GM20000 (cell line): ENCODE measurements at regions not wholly inside any gene's neighbourhood (a gene's known extent, or its start where the extent isn't known, plus 50 kb on each side); places are given as distances from the start of the nearest gene placed in this dataset.

Experiments
- DNase-seq: peaks from one replicate; pipeline ENCODE4 v3.0.0; 2012; ENCODE audit warnings: low spot score
- TF ChIP-seq, protein P1 (sequence below): IDR thresholded peaks from 2 replicates; pipeline ENCODE4 v1.5.1; 2012; ENCODE audit warnings: mild to moderate bottlenecking, control low read depth; ENCODE audit errors: extremely low read depth, missing control alignments

GRCh38 chr17:13374203-13375143, 227.3 kb downstream of the HS3ST3A1 start:
- DNase-seq: no peak
- TF ChIP-seq, protein P1, sequence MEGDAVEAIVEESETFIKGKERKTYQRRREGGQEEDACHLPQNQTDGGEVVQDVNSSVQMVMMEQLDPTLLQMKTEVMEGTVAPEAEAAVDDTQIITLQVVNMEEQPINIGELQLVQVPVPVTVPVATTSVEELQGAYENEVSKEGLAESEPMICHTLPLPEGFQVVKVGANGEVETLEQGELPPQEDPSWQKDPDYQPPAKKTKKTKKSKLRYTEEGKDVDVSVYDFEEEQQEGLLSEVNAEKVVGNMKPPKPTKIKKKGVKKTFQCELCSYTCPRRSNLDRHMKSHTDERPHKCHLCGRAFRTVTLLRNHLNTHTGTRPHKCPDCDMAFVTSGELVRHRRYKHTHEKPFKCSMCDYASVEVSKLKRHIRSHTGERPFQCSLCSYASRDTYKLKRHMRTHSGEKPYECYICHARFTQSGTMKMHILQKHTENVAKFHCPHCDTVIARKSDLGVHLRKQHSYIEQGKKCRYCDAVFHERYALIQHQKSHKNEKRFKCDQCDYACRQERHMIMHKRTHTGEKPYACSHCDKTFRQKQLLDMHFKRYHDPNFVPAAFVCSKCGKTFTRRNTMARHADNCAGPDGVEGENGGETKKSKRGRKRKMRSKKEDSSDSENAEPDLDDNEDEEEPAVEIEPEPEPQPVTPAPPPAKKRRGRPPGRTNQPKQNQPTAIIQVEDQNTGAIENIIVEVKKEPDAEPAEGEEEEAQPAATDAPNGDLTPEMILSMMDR: no peak

DNA sequence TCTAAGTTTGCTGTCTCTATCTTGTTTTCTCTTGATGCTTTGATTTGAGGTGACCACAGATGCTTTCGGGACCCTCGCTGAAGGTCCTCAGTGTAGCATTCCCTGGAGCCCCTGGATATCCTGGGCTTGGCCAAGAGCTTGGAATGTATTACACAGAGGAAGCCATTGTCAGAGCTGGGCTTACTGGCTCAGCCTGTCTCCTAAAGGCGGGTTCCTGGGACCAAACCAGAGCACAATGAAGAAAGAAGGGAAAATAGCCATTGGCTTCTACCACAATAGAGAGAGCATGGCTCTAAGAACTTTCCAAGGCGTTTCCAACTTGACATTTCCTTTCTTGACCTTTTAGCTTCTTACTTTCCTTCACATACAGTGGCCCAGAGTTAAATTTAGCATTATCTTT, 229.3 kb downstream of the HS3ST3A1 start:
- DNase-seq: no peak
- TF ChIP-seq, protein P1: no peak

GRCh38 chr17:13367154-13367553, 234.6 kb downstream of the HS3ST3A1 start:
- TF ChIP-seq, protein P1: no peak

DNA sequence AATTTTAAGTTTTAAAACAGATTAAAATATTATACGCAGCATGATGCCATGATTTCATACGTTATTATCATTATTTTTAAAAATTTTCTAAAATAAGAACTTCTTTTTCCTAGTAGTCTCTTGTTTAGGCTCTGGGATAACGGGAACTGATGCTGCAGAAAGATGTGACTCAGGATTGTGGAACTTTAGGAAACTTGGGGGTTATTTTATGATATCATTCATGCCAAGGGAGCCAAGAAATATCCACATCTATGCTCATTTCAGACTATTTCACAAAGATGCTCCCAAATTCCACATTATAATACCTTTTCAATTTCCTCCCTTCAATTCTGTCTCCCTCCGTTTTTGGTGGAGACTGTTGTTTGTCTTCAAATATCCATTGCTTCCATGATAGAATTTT, 236.4 kb downstream of the HS3ST3A1 start:
- TF ChIP-seq, protein P1: no peak
- DNase-seq: no peak

More at GRCh38 chr17:13367154-13367553, 234.6 kb downstream of the HS3ST3A1 start:
- no peak for DNase-seq

GRCh38 chr17:13363771-13364170, 238.0 kb downstream of the HS3ST3A1 start:
- no peak for DNase-seq

DNA sequence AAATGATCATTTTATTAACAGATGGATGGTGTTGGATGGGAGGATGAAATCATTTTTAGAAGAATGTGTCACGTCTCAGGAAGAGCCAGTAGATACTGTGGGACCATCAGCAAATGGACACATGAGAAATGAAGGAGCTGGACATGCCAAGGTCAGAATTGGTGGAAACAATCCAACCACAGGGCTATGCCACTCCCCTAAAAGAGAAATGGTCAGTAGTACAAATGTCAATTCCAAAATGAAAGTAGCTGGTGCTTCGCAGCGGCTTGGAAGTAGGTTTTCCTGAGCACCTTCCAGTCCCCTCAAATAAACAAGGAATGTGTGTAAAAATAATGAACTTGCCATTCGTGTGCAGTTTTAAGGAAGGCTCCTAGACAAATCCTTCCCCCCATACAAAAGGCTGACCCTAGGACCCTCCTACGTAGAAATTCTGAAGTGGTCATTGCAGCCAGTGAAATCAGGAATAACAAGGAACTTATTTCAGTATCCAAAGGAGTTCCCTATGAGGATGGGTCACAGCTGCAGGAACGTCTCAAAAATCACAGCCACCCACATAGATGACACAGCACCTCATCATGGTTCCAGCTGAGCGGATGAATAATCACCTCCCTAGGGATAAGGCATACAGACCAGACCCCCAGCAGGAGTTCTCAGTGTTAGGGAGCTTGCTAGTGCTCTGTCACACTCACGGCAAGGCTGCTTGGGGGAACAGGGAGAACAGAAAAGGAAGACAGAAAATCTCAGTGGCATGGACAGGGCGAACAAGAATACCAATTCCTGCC, 239.2 kb downstream of the HS3ST3A1 start:
- DNase-seq: no peak

More at GRCh38 chr17:13363771-13364170, 238.0 kb downstream of the HS3ST3A1 start:
- TF ChIP-seq, protein P1: no peak

More for the DNA sequence above, 239.2 kb downstream of the HS3ST3A1 start:
- TF ChIP-seq, protein P1: no peak
